ENCODE measurements at regions not wholly inside any gene's neighbourhood (a gene's known extent, or its start where the extent isn't known, plus 50 kb on each side); places are given as distances from the start of the nearest gene placed in this dataset.

GRCh38 chr11:95371153-95371552, 140.2 kb upstream of the SESN3 start:
- TF ChIP-seq NRF1 (IDR thresholded peaks at IDR 0.05; ENCODE audit: low read depth, low read length) (no peak), CTCF (IDR thresholded peaks at IDR 0.05) (no peak), REST (IDR thresholded peaks at IDR 0.05; ENCODE audit: low read depth, low read length) (no peak), EP300 (IDR thresholded peaks at IDR 0.05; ENCODE audit: borderline replicate concordance in 1 of 2, low read depth in 1 of 2, low read length in 1 of 2) (no peak), CHD2 (IDR thresholded peaks at IDR 0.05; ENCODE audit: low read length, partially characterized antibody) (no peak), RAD21 (IDR thresholded peaks at IDR 0.05; ENCODE audit: low read length) (no peak), IRF3 (IDR thresholded peaks at IDR 0.05; ENCODE audit: low read depth, low read length) (no peak), YY1 (IDR thresholded peaks at IDR 0.05; ENCODE audit: low read depth) (no peak), USF2 (IDR thresholded peaks at IDR 0.05; ENCODE audit: borderline replicate concordance, low read depth, low read length) (no peak), TCF12 (IDR thresholded peaks at IDR 0.05) (no peak), RCOR1 (IDR thresholded peaks at IDR 0.05; ENCODE audit: low read length) (no peak), FOXM1 (IDR thresholded peaks at IDR 0.05; ENCODE audit: low read depth) (no peak), EZH2phosphoT487 (IDR thresholded peaks at IDR 0.05; ENCODE audit: borderline replicate concordance, low read depth) (no peak), POLR2AphosphoS5 (IDR thresholded peaks at IDR 0.05; ENCODE audit: low read depth, low read length) (no peak)
